ENCODE measurements at regions not wholly inside any gene's neighbourhood (a gene's known extent, or its start where the extent isn't known, plus 50 kb on each side); places are given as distances from the start of the nearest gene placed in this dataset.

GRCh38 chr4:17057035-17057434, 158.6 kb upstream of the LDB2 start:
- TF ChIP-seq CTCF (IDR thresholded peaks at IDR 0.05) (no peak), POLR2A (IDR thresholded peaks at IDR 0.05) (no peak)

Data from body of pancreas (tissue), 4 donors.